Osteoblast (primary cell): ENCODE measurements at regions not wholly inside any gene's neighbourhood (a gene's known extent, or its start where the extent isn't known, plus 50 kb on each side); places are given as distances from the start of the nearest gene placed in this dataset.

Source experiments
- DNase-seq: peaks from one replicate; pipeline ENCODE4 v3.0.0; 2011; ENCODE audit warnings: low spot score, mixed read lengths; ENCODE audit not compliant: insufficient read length; ENCODE audit errors: missing footprints
- H2AFZ ChIP-seq: 2 replicates; pipeline ENCODE4 v1.6.0; 2011; ENCODE audit warnings: mild to moderate bottlenecking, low read length
- H3K27ac ChIP-seq: 2 replicates; pipeline ENCODE4 v1.5.1; 2011; ENCODE audit warnings: mild to moderate bottlenecking, low read depth, low read length, moderate library complexity
- H3K27me3 ChIP-seq: 2 replicates; pipeline ENCODE4 v1.6.0; 2012; ENCODE audit warnings: mild to moderate bottlenecking, control low read depth, inconsistent platforms, low read length, moderate library complexity; ENCODE audit not compliant: insufficient read depth
- H3K36me3 ChIP-seq: 2 replicates; pipeline ENCODE4 v1.5.1; 2011; ENCODE audit warnings: mild to moderate bottlenecking, low read length, control low read depth, moderate library complexity; ENCODE audit not compliant: insufficient read depth
- H3K4me1 ChIP-seq: 2 replicates; pipeline ENCODE4 v1.5.1; 2011; ENCODE audit warnings: mild to moderate bottlenecking, low read length, control low read depth, moderate library complexity; ENCODE audit not compliant: insufficient read depth
- H3K4me2 ChIP-seq: 2 replicates; pipeline ENCODE4 v1.6.0; 2011; ENCODE audit warnings: mild to moderate bottlenecking, low read length; ENCODE audit not compliant: insufficient read depth
- H3K4me3 ChIP-seq: fragments of 200-600 bp; sonication (generic); 3 replicates; pipeline ENCODE4 v1.5.1; 2012; ENCODE audit warnings: mild to moderate bottlenecking, low read length, inconsistent platforms; ENCODE audit not compliant: insufficient read depth
- H3K79me2 ChIP-seq: 2 replicates; pipeline ENCODE4 v1.6.0; 2012; ENCODE audit warnings: mild to moderate bottlenecking, low read length, control low read depth, inconsistent platforms; ENCODE audit not compliant: insufficient read depth
- H3K9me3 ChIP-seq: 2 replicates; pipeline ENCODE4 v1.5.1; 2011; ENCODE audit warnings: low read depth, low read length, control low read depth
- H4K20me1 ChIP-seq: 2 replicates; pipeline ENCODE4 v1.6.0; 2012; ENCODE audit warnings: mild to moderate bottlenecking, low read length, control low read depth; ENCODE audit not compliant: insufficient read depth
- CTCF ChIP-seq: IDR thresholded peaks from 2 replicates; pipeline ENCODE4 v1.5.1; 2011; ENCODE audit warnings: mild to moderate bottlenecking, low read depth, low read length, moderate library complexity; ENCODE audit errors: extremely low read depth

- Histone ChIP-seq H3K4me3 (no peak overlapping the region), H3K27me3 (peaks cover 4% of the 10 kb centered on the region), H3K36me3 (no peaks in the 10 kb centered on the region), H3K9me3 (no peaks in the 10 kb centered on the region), H2AFZ (no peak overlapping the region), H3K4me1 (no peaks in the 10 kb centered on the region), H3K27ac (no peak overlapping the region), H3K4me2 (no peak overlapping the region), H3K79me2 (no peaks in the 10 kb centered on the region), H4K20me1 (no peaks in the 10 kb centered on the region)
- TF ChIP-seq CTCF: no peak
- DNase-seq: no peak
These were observed 627.9 kb upstream of the RORB start for GRCh38 chr9:73869264-73869663.

- TF ChIP-seq CTCF: no peak
- no peak overlapping the region for H3K27ac ChIP-seq
- no peaks in the 10 kb centered on the region for H3K9me3 ChIP-seq
- no peaks in the 10 kb centered on the region for H3K4me1 ChIP-seq
- no peak overlapping the region for H2AFZ ChIP-seq
- H3K79me2 ChIP-seq: no peaks in the 10 kb centered on the region
- no peak overlapping the region for H3K4me3 ChIP-seq
- no peaks in the 10 kb centered on the region for H4K20me1 ChIP-seq
- no peak overlapping the region for H3K4me2 ChIP-seq
- H3K36me3 ChIP-seq: no peaks in the 10 kb centered on the region
- peaks cover 4% of the 10 kb centered on the region for H3K27me3 ChIP-seq
- DNase-seq: no peak
These were observed 625.5 kb upstream of the RORB start for GRCh38 chr9:73871636-73872035.

- H3K79me2 ChIP-seq: no peaks in the 10 kb centered on the region
- DNase-seq: no peak
- H3K27ac ChIP-seq: no peak overlapping the region
- H3K36me3 ChIP-seq: no peaks in the 10 kb centered on the region
- no peaks in the 10 kb centered on the region for H3K9me3 ChIP-seq
- no peaks in the 10 kb centered on the region for H4K20me1 ChIP-seq
- H3K27me3 ChIP-seq: peaks cover 4% of the 10 kb centered on the region
- H3K4me3 ChIP-seq: no peak overlapping the region
- H2AFZ ChIP-seq: no peak overlapping the region
- no peak for TF ChIP-seq CTCF
- H3K4me1 ChIP-seq: no peaks in the 10 kb centered on the region
- H3K4me2 ChIP-seq: no peak overlapping the region
These were observed 624.4 kb upstream of the RORB start for GRCh38 chr9:73872701-73873100.

GRCh38 chr9:73880101-73880500 is 617.0 kb upstream of the RORB start:
- Histone ChIP-seq H3K9me3 (no peaks in the 10 kb centered on the region), H3K4me1 (no peaks in the 10 kb centered on the region), H2AFZ (no peak overlapping the region), H3K27ac (no peak overlapping the region), H3K79me2 (no peaks in the 10 kb centered on the region), H3K4me2 (no peak overlapping the region), H4K20me1 (no peaks in the 10 kb centered on the region), H3K27me3 (no peaks in the 10 kb centered on the region), H3K4me3 (no peak overlapping the region), H3K36me3 (no peaks in the 10 kb centered on the region)
- no peak for TF ChIP-seq CTCF
- DNase-seq: no peak
